Hypothalamus (tissue), 51 donors: ENCODE measurements at regions not wholly inside any gene's neighbourhood (a gene's known extent, or its start where the extent isn't known, plus 50 kb on each side); places are given as distances from the start of the nearest gene placed in this dataset.
"Not testable (repeated sequence)": the region's sequence is repeated elsewhere in the genome, so short reads cannot be mapped to it uniquely, and the experiment has no call there.

Experiments
- DNase-seq, 51 donors: peaks; one replicate each; lab custom pipeline; 2025; lab: John Stamatoyannopoulos, UW

DNA sequence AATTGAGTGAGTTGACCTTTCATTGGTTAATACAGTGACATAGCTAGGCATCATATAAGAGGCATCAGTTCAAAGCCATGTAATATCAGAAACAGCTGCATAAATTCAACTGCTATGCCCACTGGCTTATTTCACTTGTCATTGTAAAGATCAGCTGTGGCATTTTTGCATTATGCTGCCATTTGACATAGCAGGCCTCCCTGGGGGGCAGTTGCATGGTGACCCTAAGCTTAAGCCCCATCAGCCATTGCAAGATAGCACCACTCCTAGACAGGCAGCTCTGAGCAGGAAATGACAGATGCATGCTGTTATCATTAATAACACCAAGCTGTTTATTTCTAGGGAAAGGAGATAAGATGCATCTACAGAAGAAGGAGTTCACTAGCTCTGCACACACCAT lies 233.4 kb upstream of the CNTNAP5 start:
- no peak for DNase-seq

DNA sequence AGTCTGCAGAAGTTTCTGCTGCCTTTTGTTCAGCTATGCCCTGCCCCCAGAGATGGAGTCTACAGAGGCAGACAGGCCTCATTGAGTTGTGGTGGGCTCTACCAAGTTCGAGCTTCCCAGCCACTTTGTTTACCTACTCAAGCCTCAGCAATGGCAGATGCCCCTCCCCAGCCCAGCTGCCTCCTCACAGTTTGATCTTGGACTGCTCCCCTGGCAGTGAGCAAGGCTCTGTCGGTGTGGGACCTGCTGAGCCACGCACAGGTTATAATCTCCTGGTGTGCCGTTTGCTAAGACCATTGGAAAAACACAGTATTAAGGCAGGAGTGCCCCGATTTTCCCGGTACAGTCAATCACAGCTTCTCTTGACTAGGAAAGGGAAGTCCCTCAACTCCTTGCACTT lies 221.0 kb upstream of the CNTNAP5 start:
- not testable (repeated sequence) for DNase-seq

- DNase-seq, result not testable (repeated sequence)
Measured at GRCh38 chr2:123805746-123806145, 219.3 kb upstream of the CNTNAP5 start.

- DNase-seq, result no peak
Measured at GRCh38 chr2:123808243-123808642, 216.8 kb upstream of the CNTNAP5 start.

DNA sequence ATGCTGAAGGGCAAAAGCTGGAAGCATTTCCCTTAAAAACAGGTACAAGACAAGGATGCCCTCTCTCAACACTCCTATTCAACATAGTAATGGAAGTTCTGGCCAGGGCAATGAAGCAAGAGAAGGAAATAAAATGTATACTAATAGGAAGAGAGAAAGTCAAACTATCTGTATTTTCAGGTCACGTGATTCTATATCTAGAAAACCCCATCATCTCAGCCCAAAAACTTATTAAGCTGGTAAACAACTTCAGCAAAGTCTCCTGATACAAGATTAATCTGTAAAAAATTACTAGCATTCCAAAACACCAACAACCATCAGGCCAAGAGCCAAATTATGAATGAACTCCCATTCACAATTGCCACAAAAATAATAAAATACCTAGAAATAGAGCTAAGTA lies 213.2 kb upstream of the CNTNAP5 start:
- DNase-seq, result no peak

- DNase-seq, result no peak
Measured at GRCh38 chr2:123816203-123816602, 208.9 kb upstream of the CNTNAP5 start.

GRCh38 chr2:123816928-123817327 lies 208.2 kb upstream of the CNTNAP5 start:
- no peak for DNase-seq

DNA sequence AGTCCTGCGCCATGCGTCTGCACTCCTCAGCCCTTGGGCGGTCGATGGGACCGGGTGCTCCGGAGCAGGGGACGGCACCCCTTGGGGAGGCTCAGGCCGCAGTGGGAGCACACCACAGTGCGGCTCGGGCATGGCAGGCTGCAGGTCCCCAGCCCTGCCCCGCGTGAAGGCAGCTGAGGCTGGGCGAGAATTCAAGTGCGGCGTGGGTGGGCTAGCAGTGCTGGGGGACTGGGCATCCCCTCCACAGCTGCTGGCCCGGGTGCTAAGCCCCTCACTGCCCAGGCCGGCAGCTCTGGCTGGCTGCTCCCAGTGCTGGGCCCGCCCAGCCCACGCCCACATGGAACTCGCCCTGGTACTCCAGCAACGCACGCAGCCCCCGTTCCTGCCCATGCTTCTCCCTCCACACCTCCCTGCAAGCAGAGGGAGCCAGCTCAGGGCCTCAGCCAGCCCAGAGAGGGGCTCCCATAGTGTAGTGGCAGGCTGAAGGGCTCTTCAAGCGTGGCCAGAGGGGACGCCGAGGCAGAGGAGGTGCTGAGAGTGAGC lies 198.3 kb upstream of the CNTNAP5 start:
- DNase-seq, result no peak

- no peak for DNase-seq
Measured at GRCh38 chr2:123839326-123839725, 185.8 kb upstream of the CNTNAP5 start.

DNA sequence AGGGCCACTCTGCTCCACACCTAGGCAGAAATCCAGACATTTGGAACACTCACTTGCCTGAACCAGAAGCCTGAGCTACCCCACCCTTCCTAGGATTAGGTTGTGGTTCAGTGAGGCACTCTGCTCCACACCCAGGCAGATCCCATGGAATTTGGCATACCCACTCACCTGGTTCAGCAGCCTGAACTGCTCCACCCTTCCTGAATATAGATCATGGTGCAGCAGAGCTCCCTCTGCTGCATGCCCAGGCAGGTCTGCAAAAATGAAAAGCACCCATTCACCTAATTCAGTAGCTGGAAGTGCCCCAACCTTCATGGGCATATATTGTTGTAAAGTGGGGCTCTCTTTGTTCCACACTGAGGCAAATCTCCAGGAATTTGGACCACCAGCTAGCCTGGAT lies 185.1 kb upstream of the CNTNAP5 start:
- no peak for DNase-seq

DNA sequence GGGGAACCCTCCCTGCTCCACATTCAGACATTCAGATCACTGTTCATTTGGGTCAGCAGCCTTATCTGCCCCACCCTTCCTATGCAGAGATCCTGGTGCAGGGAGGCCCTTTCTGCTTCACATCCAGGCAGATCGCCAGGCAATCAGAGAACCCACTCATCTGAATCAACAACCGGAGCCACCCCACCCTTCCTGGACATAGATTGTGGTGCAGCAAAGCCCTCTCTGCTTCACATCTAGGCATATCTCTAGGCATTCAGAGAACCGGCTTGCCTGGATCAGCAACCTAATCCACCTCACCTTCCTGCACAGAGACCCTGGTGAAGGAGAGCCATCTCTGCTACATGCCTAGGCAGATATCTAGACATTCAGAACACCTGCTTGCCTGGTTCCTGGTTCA lies 184.5 kb upstream of the CNTNAP5 start:
- DNase-seq, result no peak

GRCh38 chr2:123851281-123851680 lies 173.8 kb upstream of the CNTNAP5 start:
- no peak for DNase-seq

DNA sequence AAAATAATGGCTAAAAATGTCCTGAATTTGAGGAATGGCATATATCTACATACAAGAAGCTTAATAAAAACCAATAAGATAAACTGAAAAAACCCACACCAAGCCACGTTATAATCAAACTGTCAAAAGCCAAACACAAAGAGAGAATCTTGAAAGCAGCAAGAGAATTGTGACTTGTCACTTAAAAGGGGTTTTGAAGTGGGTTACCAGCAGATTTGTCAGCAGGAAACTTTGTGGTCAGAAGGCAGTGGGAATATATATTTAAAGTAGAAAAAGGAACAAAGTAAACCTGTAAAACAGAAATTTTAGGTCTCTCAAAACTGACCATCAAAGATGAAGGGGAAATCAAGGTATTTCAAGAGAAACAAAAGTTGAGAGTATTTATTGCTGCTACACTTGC lies 171.9 kb upstream of the CNTNAP5 start:
- DNase-seq, result no peak

DNA sequence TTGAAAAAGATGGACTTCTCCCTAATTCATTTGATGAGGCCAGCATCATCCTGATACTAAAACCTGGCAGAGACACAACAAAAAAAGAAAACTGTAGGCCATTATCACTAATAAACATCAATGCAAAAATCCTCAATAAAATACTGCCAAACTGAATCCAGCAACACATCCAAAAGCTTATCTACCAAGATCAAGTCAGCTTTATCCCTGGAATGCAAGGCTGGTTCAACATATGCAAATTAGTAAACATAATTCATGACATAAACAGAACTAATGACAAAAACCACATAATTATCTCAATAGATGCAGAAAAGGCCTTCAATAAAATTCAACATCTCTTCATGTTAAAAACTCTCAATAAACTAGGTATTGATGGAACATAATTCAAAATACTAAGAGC lies 166.1 kb upstream of the CNTNAP5 start:
- DNase-seq, result not testable (repeated sequence)

GRCh38 chr2:123864416-123864815 lies 160.7 kb upstream of the CNTNAP5 start:
- DNase-seq, result no peak

- DNase-seq, result no peak
Measured at GRCh38 chr2:123870206-123870880, 154.7 kb upstream of the CNTNAP5 start.

GRCh38 chr2:123870881-123871276 lies 154.2 kb upstream of the CNTNAP5 start:
- DNase-seq, result no peak

DNA sequence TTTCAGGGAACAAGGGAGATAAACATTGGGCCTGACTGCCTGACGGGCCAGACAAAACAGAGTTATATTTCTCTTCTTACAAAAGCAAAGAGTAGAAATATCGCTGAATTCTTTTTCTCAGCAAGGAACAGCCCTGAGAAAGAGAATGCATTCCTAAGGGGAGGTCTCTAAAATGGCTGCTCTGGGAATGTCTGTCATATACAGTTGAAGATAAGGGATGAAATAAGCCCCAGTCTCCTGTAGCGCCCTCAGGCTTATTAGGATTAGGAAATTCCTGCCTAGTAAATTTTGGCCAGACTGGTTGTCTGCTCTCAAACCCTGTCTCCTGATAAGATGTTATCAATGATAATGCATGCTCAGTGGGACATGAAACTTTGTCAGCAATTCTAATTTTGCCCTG lies 134.9 kb upstream of the CNTNAP5 start:
- no peak for DNase-seq

DNA sequence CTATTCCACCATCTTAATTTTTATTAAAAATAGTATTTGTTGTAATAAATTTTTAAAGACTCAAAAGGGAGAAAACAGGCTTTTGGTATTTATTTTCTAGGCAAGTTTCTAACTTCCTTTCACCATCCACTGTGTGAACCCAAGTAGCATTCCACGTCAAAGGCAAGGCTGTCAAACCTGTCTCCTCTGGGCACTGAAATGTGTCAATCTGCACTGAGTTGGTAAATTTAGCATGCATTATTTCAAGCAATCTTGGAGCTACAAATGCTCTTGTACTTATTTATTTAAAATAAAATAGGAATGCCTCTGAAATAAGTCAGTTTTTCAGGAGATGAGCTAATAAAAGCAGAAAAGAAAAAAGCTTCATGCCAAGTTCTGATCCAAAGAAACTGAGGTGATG lies 130.9 kb upstream of the CNTNAP5 start:
- DNase-seq, result no peak

GRCh38 chr2:123895651-123896050 lies 129.4 kb upstream of the CNTNAP5 start:
- no peak for DNase-seq

GRCh38 chr2:123901256-123901655 lies 123.8 kb upstream of the CNTNAP5 start:
- DNase-seq, result no peak

- DNase-seq, result no peak
Measured at GRCh38 chr2:123906361-123906760, 118.7 kb upstream of the CNTNAP5 start.

GRCh38 chr2:123908522-123908921 lies 116.6 kb upstream of the CNTNAP5 start:
- no peak for DNase-seq
